ENCODE measurements at regions not wholly inside any gene's neighbourhood (a gene's known extent, or its start where the extent isn't known, plus 50 kb on each side); places are given as distances from the start of the nearest gene placed in this dataset.

DNA sequence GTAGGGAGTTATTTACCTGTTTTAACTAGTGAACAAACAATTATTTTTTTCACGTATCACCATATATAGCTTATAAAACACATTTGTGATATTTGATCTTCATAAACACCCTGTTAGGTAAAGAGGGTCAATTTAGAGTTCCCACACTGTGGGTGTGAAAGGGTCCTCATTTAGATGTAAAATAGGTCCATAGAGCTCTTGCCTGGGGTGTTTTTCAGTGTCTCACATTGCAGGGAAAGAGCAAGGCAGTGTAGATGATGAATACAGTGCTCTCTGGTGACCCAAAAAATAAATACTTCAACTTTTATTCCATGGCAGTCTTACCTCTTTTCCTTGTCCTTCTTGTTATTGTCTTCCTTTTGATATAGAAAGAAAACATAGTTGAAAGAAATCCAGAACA is 403.2 kb upstream of the SGCD start:
- FAIRE-seq (no peak), DNase-seq (ENCODE audit: low read depth in 1 of 2, low spot score in 2 of 2) (no peak)
- no peaks in the 10 kb centered on the region for H3K27me3 ChIP-seq (replicated peaks in 1 of 4; ENCODE audit: control insufficient read depth in 3 of 4, extremely low read depth in 1 of 4, insufficient read depth in 3 of 4, low read length in 3 of 4)
- H3K23me2 ChIP-seq (ENCODE audit: low read depth, low read length) = no peaks in the 10 kb centered on the region; the same call in 1 of the 2 replicates
- no peak overlapping the region for H3K27ac ChIP-seq (ENCODE audit: low read depth, low read length)
- 0 out of 4 replicates have a peak, but pooled peaks cover 0 to 3% of the 10 kb centered on the region in 2 experiments for H3K9me3 ChIP-seq (ENCODE audit: insufficient read depth in 2 of 2, low read depth in 1 of 2, low read length in 1 of 2)
- no peak overlapping the region for H4K8ac ChIP-seq (ENCODE audit: extremely low read depth, insufficient read depth, low read length)
- POLR2A ChIA-PET (ENCODE audit: partially characterized antibody) = no interaction called here
- H3K4me1 ChIP-seq (replicated peaks in 1 of 4; ENCODE audit: control insufficient read depth in 3 of 4, insufficient read depth in 4 of 4, low read length in 3 of 4) = peaks cover 0 to 4% (median 2%) of the 10 kb centered on the region in 4 experiments; a peak in 3 of 7 replicates
- no peak overlapping the region for H2BK120ac ChIP-seq (replicated peaks; ENCODE audit: low read depth, low read length)
- no peaks in the 10 kb centered on the region for H3K79me1 ChIP-seq (ENCODE audit: low read depth, low read length)
- H4K5ac ChIP-seq (ENCODE audit: insufficient read length, low read depth, low read length) = no peak overlapping the region
- no peaks in the 10 kb centered on the region for H4K20me1 ChIP-seq (replicated peaks in 1 of 2; ENCODE audit: control insufficient read depth in 1 of 2, insufficient read depth in 2 of 2, low read length in 2 of 2)
- H3K4ac ChIP-seq (replicated peaks; ENCODE audit: insufficient read length, low read depth, low read length) = no peak overlapping the region
- no peak overlapping the region for H3K4me3 ChIP-seq (ENCODE audit: extremely low read depth in 1 of 4, insufficient read depth in 2 of 4, low read depth in 3 of 4, low read length in 4 of 4)
- H3K18ac ChIP-seq (ENCODE audit: extremely low read depth, low read length) = no peak overlapping the region
- H2BK12ac ChIP-seq (ENCODE audit: low read depth, low read length) = no peak overlapping the region
- H2BK15ac ChIP-seq (ENCODE audit: low read length) = no peak overlapping the region
- no peak overlapping the region for H2BK20ac ChIP-seq (ENCODE audit: low read length)
- H3K9ac ChIP-seq (replicated peaks in 1 of 4; ENCODE audit: extremely low read depth in 1 of 4, low read depth in 3 of 4, low read length in 3 of 4) = no peak overlapping the region
- H3K79me2 ChIP-seq (ENCODE audit: control insufficient read depth in 1 of 2, insufficient read depth in 2 of 2, low read length in 2 of 2) = no peaks in the 10 kb centered on the region
- no peak overlapping the region for H2AFZ ChIP-seq (ENCODE audit: low read length)
- no peak overlapping the region for H3K23ac ChIP-seq (ENCODE audit: insufficient read length)
- CTCF ChIA-PET (ENCODE audit: partially characterized antibody) = interaction anchor here (0.9 kb wide), 1 partner anchor 14 kb away, joined by 3 read pairs; no protein-coding TSS in a partner anchor
- H3K36me3 ChIP-seq (ENCODE audit: control insufficient read depth in 2 of 4, insufficient read depth in 4 of 4, low read length in 3 of 4) = no peaks in the 10 kb centered on the region
- H3K4me2 ChIP-seq (ENCODE audit: insufficient read depth in 1 of 2, low read depth in 2 of 2, low read length in 2 of 2) = no peak overlapping the region
- WGBS, 2 experiments (ENCODE audit: extremely low coverage in 1 of 2, insufficient coverage in 1 of 2, insufficient read length in 1 of 2, insufficient replicate concordance in 2 of 2, low coverage in 1 of 2, low lambda C conversion rate in 2 of 2, missing lambda C conversion rate in 1 of 2) = 75% methylated on average over 1 of the region's 1 CpG; no CpG with 5 or more reads in 1 of the 2 experiments
- no peak overlapping the region for H2BK5ac ChIP-seq (ENCODE audit: low read depth, low read length)
- TF ChIP-seq, protein P1, sequence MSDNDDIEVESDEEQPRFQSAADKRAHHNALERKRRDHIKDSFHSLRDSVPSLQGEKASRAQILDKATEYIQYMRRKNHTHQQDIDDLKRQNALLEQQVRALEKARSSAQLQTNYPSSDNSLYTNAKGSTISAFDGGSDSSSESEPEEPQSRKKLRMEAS (IDR thresholded peaks at IDR 0.05) = no peak
- TF ChIP-seq SP2 (IDR thresholded peaks at IDR 0.05; ENCODE audit: low read length) (no peak), BRCA1 (IDR thresholded peaks at IDR 0.05; ENCODE audit: low read depth, low read length) (no peak)
- no peak overlapping the region for H3K14ac ChIP-seq (ENCODE audit: insufficient read length)
- no peak overlapping the region for H3K56ac ChIP-seq (replicated peaks; ENCODE audit: insufficient read length, low read depth, low read length)
- no peak overlapping the region for H2AK5ac ChIP-seq (ENCODE audit: low read depth, low read length)
- H4K91ac ChIP-seq (replicated peaks; ENCODE audit: insufficient read length, low read length) = no peak overlapping the region

Data from H1 (cell line).